Naive thymus-derived CD8-positive, alpha-beta T cell (primary cell): ENCODE measurements at regions not wholly inside any gene's neighbourhood (a gene's known extent, or its start where the extent isn't known, plus 50 kb on each side); places are given as distances from the start of the nearest gene placed in this dataset.

Experiments used
- ATAC-seq, 2 donors: fragments of 150-1000 bp; cut with Tn5 transposase in 1 of 2; sonication (Bioruptor Pico), chemical (Tn5 transposase) in 1 of 2; 1 replicate in 1 of 2; 2 replicates in 1 of 2; pipeline ENCODE4 v1.10.0; 2021; ENCODE audit warnings: mild to moderate bottlenecking in 2 of 2, moderate library complexity in 2 of 2
- POLR2A ChIA-PET: fragments of 350-600 bp; sonication (Branson Sonifier 250); formaldehyde crosslinking; loops from one replicate; lab custom pipeline; 2021; ENCODE audit warnings: antibody characterized with exemption; lab: Charles Lee
- DNase-seq, 10 donors: peaks; one replicate each; pipeline versions ENCODE4 v3.0.0 to v3.0.0-alpha.2; 2020 to 2022
- H3K27ac Mint-ChIP-seq, 10 donors: one replicate each; pipeline ENCODE4 v1.8.0; 2020 to 2022; ENCODE audit warnings: mild to moderate bottlenecking in 10 of 10, mixed read lengths in 10 of 10, moderate library complexity in 4 of 10, inconsistent platforms in 1 of 10
- H3K27me3 Mint-ChIP-seq, 5 donors: one replicate each; pipeline ENCODE4 v1.8.0; 2021 to 2022; ENCODE audit warnings: mixed read lengths in 5 of 5
- H3K36me3 Mint-ChIP-seq, 3 donors: one replicate each; pipeline ENCODE4 v1.8.0; 2020 to 2022; ENCODE audit warnings: mixed read lengths in 3 of 3, mild to moderate bottlenecking in 2 of 3, inconsistent platforms in 1 of 3
- H3K4me1 Mint-ChIP-seq, 4 donors: one replicate each; pipeline ENCODE4 v1.8.0; 2021 to 2022; ENCODE audit warnings: mixed read lengths in 4 of 4
- H3K4me3 Mint-ChIP-seq, 10 donors: one replicate each; pipeline ENCODE4 v1.8.0; 2020 to 2022; ENCODE audit warnings: mild to moderate bottlenecking in 10 of 10, mixed read lengths in 10 of 10, moderate library complexity in 6 of 10, inconsistent platforms in 1 of 10
- H3K9me3 Mint-ChIP-seq, 9 donors: one replicate each; pipeline ENCODE4 v1.8.0; 2020 to 2022; ENCODE audit warnings: mixed read lengths in 9 of 9, mild to moderate bottlenecking in 3 of 9, inconsistent platforms in 1 of 9, moderate library complexity in 1 of 9

DNA sequence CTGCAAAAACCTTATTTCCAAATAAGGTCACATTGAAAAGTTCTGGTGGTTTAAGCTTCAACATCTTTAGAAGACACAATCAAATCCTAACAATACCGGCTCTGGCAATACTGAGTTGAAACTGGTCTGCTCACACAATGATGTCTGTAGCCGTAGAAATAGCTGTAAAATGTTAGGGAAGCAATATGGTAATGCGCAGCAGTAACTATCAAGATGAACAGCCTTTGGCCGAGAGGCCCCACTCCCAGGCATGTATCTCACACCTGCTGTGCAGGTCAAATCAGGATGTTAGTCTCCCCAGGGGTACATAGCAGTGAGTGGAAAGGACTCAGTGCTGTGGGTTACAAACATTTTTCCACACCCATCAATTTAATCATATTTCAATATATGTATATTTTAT, 207.1 kb downstream of the KATNAL1 start:
- no peak for ATAC-seq
- DNase-seq, result no peak
- H3K4me1 Mint-ChIP-seq, result no peaks in the 10 kb centered on the region
- H3K9me3 Mint-ChIP-seq, result no peaks in the 10 kb centered on the region
- peak overlapping the region in 1 of 10 donors; percentile 48 for H3K27ac Mint-ChIP-seq
- H3K36me3 Mint-ChIP-seq, result no peaks in the 10 kb centered on the region
- peaks cover 0 to 3% (median 0%) of the 10 kb centered on the region in 5 donors for H3K27me3 Mint-ChIP-seq
- H3K4me3 Mint-ChIP-seq, result no peak overlapping the region
- POLR2A ChIA-PET, result no interaction called here

GRCh38 chr13:30097701-30098100, 209.7 kb downstream of the KATNAL1 start:
- DNase-seq, result no peak
- H3K4me1 Mint-ChIP-seq, result no peaks in the 10 kb centered on the region
- ATAC-seq, result no peak
- no peaks in the 10 kb centered on the region for H3K9me3 Mint-ChIP-seq
- no peak overlapping the region for H3K4me3 Mint-ChIP-seq
- H3K27me3 Mint-ChIP-seq, result peaks cover 0 to 3% (median 0%) of the 10 kb centered on the region in 5 donors
- H3K36me3 Mint-ChIP-seq, result no peaks in the 10 kb centered on the region
- no peak overlapping the region for H3K27ac Mint-ChIP-seq
- POLR2A ChIA-PET, result interaction anchor here (0.7 kb wide), 1 partner anchor 59 kb away, joined by 3 read pairs; no protein-coding TSS in a partner anchor

DNA sequence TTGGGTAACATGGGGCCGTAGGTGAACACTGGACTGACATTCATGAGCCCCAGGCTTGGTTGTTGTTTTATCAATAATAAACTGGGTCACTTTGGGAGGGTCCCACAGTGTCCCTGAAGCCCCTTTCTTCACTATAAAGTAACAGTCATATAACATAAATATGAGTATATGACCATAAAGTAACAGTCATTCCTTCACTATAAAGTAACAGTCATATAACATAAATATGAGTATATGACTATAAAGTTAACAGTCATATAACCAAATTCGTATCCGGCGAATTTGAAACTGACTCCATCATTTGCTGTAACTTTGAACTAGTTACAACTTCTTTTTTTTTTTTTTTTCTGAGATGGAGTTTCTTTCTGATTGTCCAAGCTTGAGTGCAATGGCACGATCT, 210.3 kb downstream of the KATNAL1 start:
- H3K4me3 Mint-ChIP-seq, result no peak overlapping the region
- no peak overlapping the region for H3K27ac Mint-ChIP-seq
- no peaks in the 10 kb centered on the region for H3K4me1 Mint-ChIP-seq
- no peaks in the 10 kb centered on the region for H3K9me3 Mint-ChIP-seq
- POLR2A ChIA-PET, result interaction anchor here (0.7 kb wide), 1 partner anchor 60 kb away, joined by 3 read pairs; no protein-coding TSS in a partner anchor
- DNase-seq, result no peak
- H3K27me3 Mint-ChIP-seq, result no peaks in the 10 kb centered on the region
- H3K36me3 Mint-ChIP-seq, result no peaks in the 10 kb centered on the region
- no peak for ATAC-seq

- no peaks in the 10 kb centered on the region for H3K4me1 Mint-ChIP-seq
- no peak for DNase-seq
- no peak overlapping the region for H3K4me3 Mint-ChIP-seq
- ATAC-seq, result no peak
- POLR2A ChIA-PET, result no interaction called here
- H3K27ac Mint-ChIP-seq, result peak overlapping the region in 1 of 10 donors; percentile 2
- H3K36me3 Mint-ChIP-seq, result no peaks in the 10 kb centered on the region
- no peaks in the 10 kb centered on the region for H3K9me3 Mint-ChIP-seq
- no peaks in the 10 kb centered on the region for H3K27me3 Mint-ChIP-seq
Measured at GRCh38 chr13:30094015-30094414, 213.3 kb downstream of the KATNAL1 start.

DNA sequence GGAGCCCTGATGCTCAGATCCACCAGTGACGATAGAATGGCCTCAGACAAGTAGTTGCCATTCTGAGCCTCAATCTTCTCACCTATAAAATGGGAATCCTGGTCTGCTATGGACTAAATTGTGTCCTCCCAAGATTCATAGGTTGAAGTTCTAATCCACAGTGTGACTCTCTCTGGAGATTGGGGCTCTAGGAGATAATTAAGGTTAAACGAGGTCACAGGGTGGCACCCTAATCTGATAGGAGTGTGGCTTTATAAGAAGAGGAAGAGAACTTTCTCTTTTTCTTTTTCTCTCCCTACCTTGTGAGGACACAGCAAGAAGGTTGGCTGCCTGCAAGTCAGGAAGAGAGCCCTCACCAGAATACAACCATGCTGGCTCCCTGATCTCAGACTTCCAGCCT, 214.1 kb downstream of the KATNAL1 start:
- Mint-ChIP-seq H3K27me3 (peaks cover 0 to 1% (median 0%) of the 10 kb centered on the region in 5 donors), H3K9me3 (no peaks in the 10 kb centered on the region), H3K36me3 (no peaks in the 10 kb centered on the region), H3K4me1 (no peaks in the 10 kb centered on the region), H3K27ac (peak overlapping the region in 1 of 10 donors; percentile 6), H3K4me3 (no peak overlapping the region)
- ATAC-seq (no peak), DNase-seq (no peak)
- POLR2A ChIA-PET, result no interaction called here

- Mint-ChIP-seq H3K27me3 (peaks cover 0 to 2% (median 0%) of the 10 kb centered on the region in 5 donors), H3K27ac (peak overlapping the region in 1 of 10 donors; percentile 73), H3K4me1 (no peaks in the 10 kb centered on the region), H3K9me3 (no peaks in the 10 kb centered on the region), H3K4me3 (no peak overlapping the region), H3K36me3 (no peaks in the 10 kb centered on the region)
- DNase-seq (no peak), ATAC-seq (no peak)
- POLR2A ChIA-PET, result no interaction called here
Measured at GRCh38 chr13:30091691-30092090, 215.7 kb downstream of the KATNAL1 start.

GRCh38 chr13:30091035-30091434, 216.3 kb downstream of the KATNAL1 start:
- POLR2A ChIA-PET, result no interaction called here
- DNase-seq, result no peak
- Mint-ChIP-seq H3K9me3 (no peaks in the 10 kb centered on the region), H3K36me3 (no peaks in the 10 kb centered on the region), H3K4me3 (no peak overlapping the region), H3K27me3 (peaks cover 0 to 2% (median 0%) of the 10 kb centered on the region in 5 donors), H3K4me1 (no peaks in the 10 kb centered on the region), H3K27ac (no peak overlapping the region)
- ATAC-seq, result no peak

GRCh38 chr13:30088312-30088855, 219.0 kb downstream of the KATNAL1 start:
- ATAC-seq, result no peak
- POLR2A ChIA-PET, result interaction anchor here (0.7 kb wide), 1 partner anchor 129 kb away, joined by 3 read pairs; no protein-coding TSS in a partner anchor
- peak overlapping the region in 1 of 10 donors; percentile 75 for H3K27ac Mint-ChIP-seq
- no peaks in the 10 kb centered on the region for H3K4me1 Mint-ChIP-seq
- H3K9me3 Mint-ChIP-seq, result no peaks in the 10 kb centered on the region
- H3K27me3 Mint-ChIP-seq, result peaks cover 0 to 6% (median 2%) of the 10 kb centered on the region in 5 donors
- H3K4me3 Mint-ChIP-seq, result no peak overlapping the region
- H3K36me3 Mint-ChIP-seq, result peaks cover 0 to 2% (median 0%) of the 10 kb centered on the region in 3 donors
- DNase-seq, result no peak

GRCh38 chr13:30085087-30085486, 222.3 kb downstream of the KATNAL1 start:
- Mint-ChIP-seq H3K4me1 (no peaks in the 10 kb centered on the region), H3K36me3 (peaks cover 0 to 2% (median 0%) of the 10 kb centered on the region in 3 donors), H3K27me3 (peaks cover 0 to 9% (median 2%) of the 10 kb centered on the region in 5 donors), H3K4me3 (no peak overlapping the region), H3K9me3 (peaks cover 0 to 3% (median 0%) of the 10 kb centered on the region in 9 donors), H3K27ac (no peak overlapping the region)
- ATAC-seq, result no peak
- DNase-seq, result no peak
- POLR2A ChIA-PET, result no interaction called here

DNA sequence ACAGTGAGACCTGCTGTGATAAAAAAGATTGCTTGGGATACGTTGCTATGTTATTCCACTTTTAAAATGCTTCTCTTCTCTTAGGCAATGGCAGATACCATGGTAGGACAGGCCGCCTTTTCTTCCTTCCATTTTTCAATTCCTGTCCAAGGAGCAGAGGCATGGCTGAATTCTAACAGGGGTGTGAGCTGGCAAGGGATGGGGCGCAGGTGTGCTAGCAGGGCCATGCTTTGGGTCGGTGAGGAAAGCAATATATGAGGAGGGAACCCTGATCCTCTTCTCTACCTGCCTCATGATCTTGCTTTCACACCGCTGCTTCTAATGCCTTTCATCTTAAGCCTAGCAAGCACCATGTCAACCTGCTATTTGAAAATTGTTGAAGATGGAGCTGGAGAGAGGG, 225.0 kb downstream of the KATNAL1 start:
- Mint-ChIP-seq H3K4me1 (no peaks in the 10 kb centered on the region), H3K27ac (peak overlapping the region in 1 of 10 donors; percentile 84)

GRCh38 chr13:30081331-30081730, 226.0 kb downstream of the KATNAL1 start:
- H3K36me3 Mint-ChIP-seq, result peaks cover 0 to 2% (median 2%) of the 10 kb centered on the region in 3 donors
- peaks cover 0 to 3% (median 0%) of the 10 kb centered on the region in 9 donors for H3K9me3 Mint-ChIP-seq
- no peak overlapping the region for H3K4me3 Mint-ChIP-seq
- no peak overlapping the region for H3K27ac Mint-ChIP-seq
- POLR2A ChIA-PET, result no interaction called here
- ATAC-seq (no peak), DNase-seq (no peak)
- peaks cover 0 to 9% (median 1%) of the 10 kb centered on the region in 5 donors for H3K27me3 Mint-ChIP-seq
- peaks cover 0 to 1% (median 0%) of the 10 kb centered on the region in 4 donors for H3K4me1 Mint-ChIP-seq

More for the DNA sequence above, 225.0 kb downstream of the KATNAL1 start:
- no peak overlapping the region for H3K4me3 Mint-ChIP-seq
- POLR2A ChIA-PET, result no interaction called here
- peaks cover 0 to 3% (median 0%) of the 10 kb centered on the region in 9 donors for H3K9me3 Mint-ChIP-seq
- peaks cover 0 to 2% (median 0%) of the 10 kb centered on the region in 3 donors for H3K36me3 Mint-ChIP-seq
- DNase-seq (no peak), ATAC-seq (no peak)
- H3K27me3 Mint-ChIP-seq, result peaks cover 0 to 9% (median 1%) of the 10 kb centered on the region in 5 donors

DNA sequence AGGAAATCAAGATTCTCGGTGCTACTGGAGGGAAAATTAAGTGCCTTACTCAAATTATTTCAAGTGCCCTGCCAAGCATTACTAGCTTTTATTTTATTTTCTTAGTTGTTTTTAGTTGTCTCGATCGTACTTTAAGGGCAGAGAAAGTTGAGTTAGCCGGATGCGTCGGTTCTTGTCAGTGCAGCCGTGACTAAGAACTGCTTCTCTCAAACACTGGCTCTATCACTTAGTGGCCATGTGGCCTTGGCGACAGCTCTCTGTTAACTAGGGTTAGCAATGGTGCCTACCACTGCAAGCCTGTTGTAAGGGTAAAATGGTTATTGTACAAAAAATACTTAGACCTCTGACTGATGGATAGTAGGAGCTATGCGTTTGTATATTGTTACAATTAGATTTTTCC, 227.8 kb downstream of the KATNAL1 start:
- Mint-ChIP-seq H3K4me3 (no peak overlapping the region), H3K9me3 (peaks cover 0 to 3% (median 0%) of the 10 kb centered on the region in 9 donors), H3K27me3 (peaks cover 0 to 9% (median 1%) of the 10 kb centered on the region in 5 donors), H3K4me1 (peaks cover 0 to 8% (median 3%) of the 10 kb centered on the region in 4 donors), H3K27ac (peak overlapping the region in 1 of 10 donors; percentile 18), H3K36me3 (peaks cover 0 to 2% (median 2%) of the 10 kb centered on the region in 3 donors)
- DNase-seq (no peak), ATAC-seq (no peak)
- POLR2A ChIA-PET, result no interaction called here

DNA sequence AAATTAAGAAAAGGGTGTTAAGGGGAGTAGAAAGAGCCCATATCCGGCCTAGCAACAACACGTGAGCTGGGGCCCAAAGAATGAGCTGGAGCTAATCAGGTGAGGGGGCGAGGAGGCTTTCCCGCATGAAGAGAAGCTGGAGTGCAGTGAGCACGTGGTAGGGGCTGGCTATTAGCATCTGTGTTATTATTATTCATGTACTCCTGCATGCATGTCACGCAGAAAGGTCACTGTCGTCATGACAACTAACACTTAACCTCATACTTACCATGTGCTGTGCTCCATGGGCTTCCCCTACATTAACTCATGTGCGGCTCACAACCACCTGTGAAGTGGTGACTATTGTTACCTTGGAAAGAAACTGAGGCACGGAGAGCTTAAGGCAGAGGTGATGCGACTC, 227.6 kb upstream of the UBL3 start:
- Mint-ChIP-seq H3K4me1 (peaks cover 0 to 8% (median 3%) of the 10 kb centered on the region in 4 donors), H3K27me3 (peaks cover 0 to 4% (median 0%) of the 10 kb centered on the region in 5 donors), H3K27ac (no peak overlapping the region), H3K36me3 (peaks cover 0 to 2% (median 0%) of the 10 kb centered on the region in 3 donors), H3K4me3 (no peak overlapping the region), H3K9me3 (peaks cover 0 to 3% (median 0%) of the 10 kb centered on the region in 9 donors)
- DNase-seq (no peak), ATAC-seq (no peak)
- POLR2A ChIA-PET, result no interaction called here
